Ascending aorta (tissue), 2 donors: ENCODE measurements at regions not wholly inside any gene's neighbourhood (a gene's known extent, or its start where the extent isn't known, plus 50 kb on each side); places are given as distances from the start of the nearest gene placed in this dataset.
"Not testable (repeated sequence)": the region's sequence is repeated elsewhere in the genome, so short reads cannot be mapped to it uniquely, and the experiment has no call there.

ENCODE experiments used
- DNase-seq, 2 donors: peaks; one replicate each; pipeline ENCODE4 v3.0.0-alpha.2; 2019; ENCODE audit warnings: low spot score in 2 of 2
- H3K27ac ChIP-seq, 2 donors: fragments of 200-600 bp; sonication (generic); one replicate each; pipeline ENCODE4 v1.5.1; 2016 to 2017; ENCODE audit warnings: mild to moderate bottlenecking in 1 of 2
- H3K27me3 ChIP-seq: fragments of 200-600 bp; sonication (generic); one replicate; pipeline ENCODE4 v1.5.1; 2017
- H3K36me3 ChIP-seq, 2 donors: fragments of 200-600 bp; sonication (generic); one replicate each; pipeline ENCODE4 v1.5.1; 2016
- H3K4me1 ChIP-seq, 2 donors: fragments of 200-600 bp; sonication (generic); one replicate each; pipeline ENCODE4 v1.5.1; 2016 to 2017; ENCODE audit warnings: mild to moderate bottlenecking in 1 of 2
- H3K4me3 ChIP-seq, 2 donors: fragments of 200-600 bp; sonication (generic); one replicate each; pipeline ENCODE4 v1.5.1; 2016 to 2017; ENCODE audit warnings: mild to moderate bottlenecking in 1 of 2
- H3K9me3 ChIP-seq, 2 donors: fragments of 200-600 bp; sonication (generic); one replicate each; pipeline ENCODE4 v1.5.1; 2016
- intact Hi-C: fragments of 100-400 bp; cut with DNase I; formaldehyde crosslinking; loops from one replicate; pipeline ENCODE4 v1.15.1; 2023
- TF ChIP-seq, protein P1 (sequence below), 3 experiments: fragments of 200-600 bp in 2 of 3; fragments of 450-650 bp in 1 of 3; sonication (generic) in 2 of 3; IDR thresholded peaks; one replicate each; pipeline ENCODE4 v1.5.1; 2016 to 2019; ENCODE audit warnings: antibody characterized with exemption in 3 of 3, mild to moderate bottlenecking in 1 of 3, moderate library complexity in 1 of 3

DNA sequence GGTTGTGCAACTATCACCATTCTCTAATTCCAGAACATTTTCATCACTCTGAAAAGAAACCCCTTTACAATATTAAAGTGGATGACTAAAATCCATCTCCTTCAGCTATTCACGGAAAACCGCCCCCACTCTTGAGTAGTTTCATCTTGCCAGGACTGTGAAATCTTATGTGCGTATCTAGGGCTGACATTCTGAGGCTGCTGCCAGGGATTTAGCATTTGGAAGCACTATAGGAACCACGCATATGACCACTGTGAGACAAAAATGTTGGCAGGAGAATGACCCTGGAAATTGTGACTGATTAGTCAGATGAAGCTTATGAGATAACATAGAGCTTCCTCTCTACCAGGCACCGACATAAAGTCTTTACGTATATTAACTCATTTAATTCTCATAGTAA is 305.2 kb upstream of the PDE3A start:
- Histone ChIP-seq H3K36me3 (no peaks in the 10 kb centered on the region), H3K9me3 (no peaks in the 10 kb centered on the region), H3K27me3 (no peaks in the 10 kb centered on the region), H3K27ac (no peak overlapping the region), H3K4me3 (no peak overlapping the region), H3K4me1 (no peaks in the 10 kb centered on the region)
- DNase-seq = no peak
- TF ChIP-seq, protein P1, sequence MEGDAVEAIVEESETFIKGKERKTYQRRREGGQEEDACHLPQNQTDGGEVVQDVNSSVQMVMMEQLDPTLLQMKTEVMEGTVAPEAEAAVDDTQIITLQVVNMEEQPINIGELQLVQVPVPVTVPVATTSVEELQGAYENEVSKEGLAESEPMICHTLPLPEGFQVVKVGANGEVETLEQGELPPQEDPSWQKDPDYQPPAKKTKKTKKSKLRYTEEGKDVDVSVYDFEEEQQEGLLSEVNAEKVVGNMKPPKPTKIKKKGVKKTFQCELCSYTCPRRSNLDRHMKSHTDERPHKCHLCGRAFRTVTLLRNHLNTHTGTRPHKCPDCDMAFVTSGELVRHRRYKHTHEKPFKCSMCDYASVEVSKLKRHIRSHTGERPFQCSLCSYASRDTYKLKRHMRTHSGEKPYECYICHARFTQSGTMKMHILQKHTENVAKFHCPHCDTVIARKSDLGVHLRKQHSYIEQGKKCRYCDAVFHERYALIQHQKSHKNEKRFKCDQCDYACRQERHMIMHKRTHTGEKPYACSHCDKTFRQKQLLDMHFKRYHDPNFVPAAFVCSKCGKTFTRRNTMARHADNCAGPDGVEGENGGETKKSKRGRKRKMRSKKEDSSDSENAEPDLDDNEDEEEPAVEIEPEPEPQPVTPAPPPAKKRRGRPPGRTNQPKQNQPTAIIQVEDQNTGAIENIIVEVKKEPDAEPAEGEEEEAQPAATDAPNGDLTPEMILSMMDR (IDR thresholded peaks at IDR 0.05) = no peak
- intact Hi-C loops = no loop called here

DNA sequence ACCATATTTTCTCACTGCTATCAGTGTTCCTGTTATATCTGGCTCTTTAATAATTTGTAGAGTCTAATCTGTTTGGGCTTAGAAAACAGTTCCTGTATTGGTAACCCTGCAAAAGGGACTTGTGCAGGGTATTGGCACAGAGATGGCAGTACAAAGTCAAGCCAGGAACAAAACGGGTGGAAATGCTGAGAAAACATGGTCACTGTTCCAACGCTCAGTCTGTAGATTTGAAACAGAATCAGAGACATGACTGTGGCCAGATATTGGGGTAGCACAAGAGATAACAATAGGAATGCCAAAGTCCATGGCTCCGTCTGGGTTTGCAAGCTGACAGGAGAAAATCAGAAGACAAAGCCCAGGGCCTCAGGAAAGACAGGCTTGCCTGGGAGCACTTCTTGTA is 290.7 kb upstream of the PDE3A start:
- H3K27me3 ChIP-seq = no peaks in the 10 kb centered on the region
- no peak for DNase-seq
- TF ChIP-seq, protein P1 (IDR thresholded peaks at IDR 0.05) = no peak
- no peaks in the 10 kb centered on the region for H3K36me3 ChIP-seq
- no peaks in the 10 kb centered on the region for H3K4me1 ChIP-seq
- peak overlapping the region; percentile 63 to 69 for H3K27ac ChIP-seq
- H3K9me3 ChIP-seq = no peaks in the 10 kb centered on the region
- H3K4me3 ChIP-seq = no peak overlapping the region
- intact Hi-C loops = no loop called here

DNA sequence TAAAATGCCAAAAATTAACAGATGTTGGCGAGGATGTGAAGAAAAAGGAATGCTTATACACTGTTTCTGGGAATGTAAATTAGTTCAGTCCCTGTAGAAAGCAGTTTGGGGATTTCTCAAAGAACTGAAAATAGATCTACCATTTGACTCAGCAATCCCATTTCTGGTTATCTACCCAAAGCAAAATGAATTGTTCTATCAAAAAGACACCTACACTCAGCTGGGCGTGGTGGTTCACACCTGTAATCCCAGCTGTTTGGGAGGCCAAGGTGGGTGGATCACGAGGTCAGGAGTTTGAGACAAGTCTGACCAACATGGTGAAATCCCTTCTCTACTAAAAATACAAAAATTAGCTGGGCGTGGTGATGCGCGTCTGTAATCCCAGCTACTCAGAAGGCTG is 279.3 kb upstream of the PDE3A start:
- TF ChIP-seq, protein P1 (IDR thresholded peaks at IDR 0.05) = no peak
- H3K4me3 ChIP-seq = no peak overlapping the region
- intact Hi-C loops = no loop called here
- no peak for DNase-seq
- no peaks in the 10 kb centered on the region for H3K4me1 ChIP-seq
- H3K9me3 ChIP-seq = no peaks in the 10 kb centered on the region
- no peaks in the 10 kb centered on the region for H3K27me3 ChIP-seq
- H3K36me3 ChIP-seq = no peaks in the 10 kb centered on the region
- H3K27ac ChIP-seq = no peak overlapping the region

DNA sequence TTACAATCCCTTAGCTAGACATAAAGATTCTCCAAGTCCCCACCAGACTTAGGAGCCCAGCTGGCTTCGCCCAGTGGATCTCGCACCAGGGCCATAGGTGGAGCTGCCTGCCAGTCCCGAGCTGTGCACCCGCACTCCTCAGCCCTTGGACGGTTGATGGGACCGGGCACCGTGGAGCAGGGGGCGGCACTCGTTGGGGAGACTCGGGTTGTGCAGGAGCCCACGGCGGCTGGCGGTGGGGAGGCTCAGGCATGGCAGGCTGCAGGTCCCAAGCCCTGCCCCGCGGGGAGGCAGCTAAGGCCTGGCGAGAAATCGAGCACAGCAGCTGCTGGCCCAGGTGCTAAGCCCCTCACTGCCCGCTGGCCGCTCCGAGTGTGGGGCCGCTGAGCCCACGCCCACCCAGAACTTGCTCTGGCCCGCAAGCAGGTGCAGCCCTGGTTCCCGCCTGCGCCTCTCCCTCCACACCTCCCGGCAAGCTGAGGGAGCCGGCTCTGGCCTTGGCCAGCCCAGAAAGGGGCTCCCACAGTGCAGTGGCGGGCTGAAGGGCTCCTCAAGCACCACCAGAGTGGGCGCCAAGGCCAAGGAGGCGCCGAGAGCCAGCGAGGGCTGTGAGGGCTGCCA is 275.0 kb upstream of the PDE3A start:
- intact Hi-C loops, H3K27me3 ChIP-seq, H3K4me3 ChIP-seq, H3K36me3 ChIP-seq, H3K27ac ChIP-seq, H3K9me3 ChIP-seq, H3K4me1 ChIP-seq, DNase-seq: not testable (repeated sequence)

DNA sequence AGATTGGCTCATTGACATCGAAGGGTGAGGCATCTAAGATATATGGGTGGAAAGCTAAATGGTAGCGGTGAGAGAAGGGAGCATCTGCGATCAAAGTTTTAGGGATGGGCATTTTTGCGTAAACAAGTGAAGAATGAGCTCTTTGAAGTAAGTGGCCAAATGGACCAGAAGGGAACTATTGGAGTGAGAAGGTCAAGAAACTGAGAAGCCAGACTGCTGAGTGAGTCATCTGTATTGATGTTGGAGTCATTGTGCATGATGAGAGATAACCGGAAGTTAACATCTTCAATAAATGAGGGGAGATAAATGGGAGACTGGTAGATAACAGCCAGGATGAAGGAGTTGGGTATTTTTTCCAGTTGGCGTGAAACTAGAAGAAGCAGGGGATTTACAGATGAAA is 271.9 kb upstream of the PDE3A start:
- Histone ChIP-seq H3K9me3 (no peaks in the 10 kb centered on the region), H3K36me3 (no peaks in the 10 kb centered on the region), H3K4me1 (peaks cover 0 to 28% of the 10 kb centered on the region in 2 donors), H3K27me3 (no peaks in the 10 kb centered on the region), H3K27ac (peak overlapping the region; percentile 68 to 77), H3K4me3 (no peak overlapping the region)
- TF ChIP-seq, protein P1 (IDR thresholded peaks at IDR 0.05) = no peak
- no peak for DNase-seq
- intact Hi-C loops = loop anchor here (5.0 kb wide), 1 partner anchor 39 kb away; no protein-coding TSS in a partner anchor

DNA sequence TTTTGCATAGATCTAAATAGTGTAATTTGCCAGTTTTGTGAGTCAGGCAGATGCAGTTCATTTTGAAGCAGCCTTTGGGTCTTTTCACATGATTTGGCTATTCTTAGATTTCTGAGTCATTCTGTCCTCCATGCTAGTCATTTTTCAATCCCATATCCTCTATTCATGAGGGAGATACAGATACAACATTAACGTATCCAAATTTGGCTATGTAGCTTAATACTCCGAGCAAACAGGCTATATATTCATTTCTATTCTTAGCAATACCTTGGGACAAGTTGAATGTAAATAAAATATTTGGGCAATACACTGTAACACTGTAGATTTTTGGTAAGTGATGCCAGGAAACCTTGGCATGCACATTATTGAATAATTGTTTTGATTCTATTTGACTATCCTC is 270.7 kb upstream of the PDE3A start:
- no peak for DNase-seq
- peaks cover 0 to 29% of the 10 kb centered on the region in 2 donors for H3K4me1 ChIP-seq
- H3K9me3 ChIP-seq = no peaks in the 10 kb centered on the region
- peak overlapping the region; percentile 68 to 77 for H3K27ac ChIP-seq
- TF ChIP-seq, protein P1 (IDR thresholded peaks at IDR 0.05) = no peak
- intact Hi-C loops = loop anchor here (5.0 kb wide), 1 partner anchor 40 kb away; no protein-coding TSS in a partner anchor
- H3K36me3 ChIP-seq = no peaks in the 10 kb centered on the region
- no peaks in the 10 kb centered on the region for H3K27me3 ChIP-seq
- no peak overlapping the region for H3K4me3 ChIP-seq
